ENCODE measurements at regions not wholly inside any gene's neighbourhood (a gene's known extent, or its start where the extent isn't known, plus 50 kb on each side); places are given as distances from the start of the nearest gene placed in this dataset.

DNA sequence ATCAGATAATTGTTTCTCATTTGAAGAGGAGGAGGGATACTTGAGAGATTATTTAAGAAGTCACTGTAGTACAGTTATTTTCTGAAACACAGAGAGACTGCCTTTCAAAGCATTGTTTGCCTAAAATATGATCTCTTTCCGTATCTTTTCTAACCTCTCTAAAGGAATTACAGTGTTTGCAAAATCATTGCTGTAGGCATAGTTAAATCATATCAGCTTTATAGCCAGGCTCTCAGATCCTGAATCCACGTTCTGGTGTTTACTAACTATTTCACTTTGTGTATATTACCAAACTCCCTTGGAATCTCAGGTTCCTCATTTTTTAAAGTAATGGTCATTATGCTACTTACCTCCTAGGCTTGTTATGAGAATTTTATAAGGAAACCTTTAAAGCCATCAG is 1151.6 kb upstream of the CDH9 start:
- Histone ChIP-seq H3K4me3 (no peak overlapping the region), H3K27me3 (no peaks in the 10 kb centered on the region), H3K9me3 (ENCODE audit: low read depth) (no peaks in the 10 kb centered on the region), H3K36me3 (no peaks in the 10 kb centered on the region), H4K20me1 (ENCODE audit: low read depth) (no peaks in the 10 kb centered on the region), H3K79me2 (ENCODE audit: low read depth) (no peaks in the 10 kb centered on the region), H3K4me2 (no peak overlapping the region), H3K27ac (no peak overlapping the region), H3F3A (ENCODE audit: low read depth) (no peaks in the 10 kb centered on the region), H3K9ac (no peak overlapping the region), H3K4me1 (no peaks in the 10 kb centered on the region), H2AFZ (replicated peaks) (no peak overlapping the region)
- H3K36me3 Mint-ChIP-seq = no peaks in the 10 kb centered on the region
- peaks cover 8% of the 10 kb centered on the region for H3K9me3 Mint-ChIP-seq
- no peaks in the 10 kb centered on the region for H3K4me1 Mint-ChIP-seq
- no peak overlapping the region for H3K27ac Mint-ChIP-seq
- no peak for DNase-seq (ENCODE audit: low spot score)
- H3K27me3 Mint-ChIP-seq (ENCODE audit: insufficient read depth, low read depth) = no peaks in the 10 kb centered on the region
- TF ChIP-seq, protein P1, sequence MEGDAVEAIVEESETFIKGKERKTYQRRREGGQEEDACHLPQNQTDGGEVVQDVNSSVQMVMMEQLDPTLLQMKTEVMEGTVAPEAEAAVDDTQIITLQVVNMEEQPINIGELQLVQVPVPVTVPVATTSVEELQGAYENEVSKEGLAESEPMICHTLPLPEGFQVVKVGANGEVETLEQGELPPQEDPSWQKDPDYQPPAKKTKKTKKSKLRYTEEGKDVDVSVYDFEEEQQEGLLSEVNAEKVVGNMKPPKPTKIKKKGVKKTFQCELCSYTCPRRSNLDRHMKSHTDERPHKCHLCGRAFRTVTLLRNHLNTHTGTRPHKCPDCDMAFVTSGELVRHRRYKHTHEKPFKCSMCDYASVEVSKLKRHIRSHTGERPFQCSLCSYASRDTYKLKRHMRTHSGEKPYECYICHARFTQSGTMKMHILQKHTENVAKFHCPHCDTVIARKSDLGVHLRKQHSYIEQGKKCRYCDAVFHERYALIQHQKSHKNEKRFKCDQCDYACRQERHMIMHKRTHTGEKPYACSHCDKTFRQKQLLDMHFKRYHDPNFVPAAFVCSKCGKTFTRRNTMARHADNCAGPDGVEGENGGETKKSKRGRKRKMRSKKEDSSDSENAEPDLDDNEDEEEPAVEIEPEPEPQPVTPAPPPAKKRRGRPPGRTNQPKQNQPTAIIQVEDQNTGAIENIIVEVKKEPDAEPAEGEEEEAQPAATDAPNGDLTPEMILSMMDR (IDR thresholded peaks at IDR 0.05) = no peak
- no peak for TF ChIP-seq EZH2 (IDR thresholded peaks at IDR 0.05)
- no peak for TF ChIP-seq EZH2phosphoT487 (IDR thresholded peaks at IDR 0.05)
- no peak overlapping the region for H3K4me3 Mint-ChIP-seq

DNA sequence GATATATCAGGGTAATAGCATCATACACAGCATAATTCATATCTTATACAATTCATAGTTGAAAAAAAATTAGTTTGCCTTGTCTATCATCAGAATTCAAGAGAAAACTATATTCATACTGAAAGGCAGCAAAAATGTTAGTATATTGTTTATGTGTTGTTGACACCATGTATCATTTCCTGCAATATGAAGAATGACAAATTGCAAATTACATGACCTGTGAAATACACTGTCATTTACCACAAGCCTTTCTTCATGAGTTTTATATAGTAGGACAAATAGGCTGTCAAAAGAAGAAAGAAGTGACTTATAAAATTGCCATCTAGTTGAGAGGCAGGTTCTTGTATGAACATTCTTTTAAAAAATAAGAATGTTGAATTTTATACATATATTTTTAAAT is 1136.3 kb upstream of the CDH9 start:
- TF ChIP-seq EZH2phosphoT487 (IDR thresholded peaks at IDR 0.05) (no peak), EZH2 (IDR thresholded peaks at IDR 0.05) (no peak)
- TF ChIP-seq, protein P1 (IDR thresholded peaks at IDR 0.05) = no peak
- Histone ChIP-seq H3K9ac (no peak overlapping the region), H2AFZ (replicated peaks) (no peak overlapping the region), H3K79me2 (ENCODE audit: low read depth) (no peaks in the 10 kb centered on the region), H3K4me3 (no peak overlapping the region), H3K4me2 (no peak overlapping the region), H3K27ac (no peak overlapping the region), H3F3A (ENCODE audit: low read depth) (no peaks in the 10 kb centered on the region), H3K27me3 (no peaks in the 10 kb centered on the region), H4K20me1 (ENCODE audit: low read depth) (no peaks in the 10 kb centered on the region), H3K36me3 (no peaks in the 10 kb centered on the region), H3K9me3 (ENCODE audit: low read depth) (no peaks in the 10 kb centered on the region), H3K4me1 (no peaks in the 10 kb centered on the region)
- Mint-ChIP-seq H3K27me3 (ENCODE audit: insufficient read depth, low read depth) (no peaks in the 10 kb centered on the region), H3K27ac (no peak overlapping the region), H3K36me3 (no peaks in the 10 kb centered on the region), H3K4me1 (no peaks in the 10 kb centered on the region), H3K4me3 (no peak overlapping the region), H3K9me3 (peaks cover 5% of the 10 kb centered on the region)
- no peak for DNase-seq (ENCODE audit: low spot score)

DNA sequence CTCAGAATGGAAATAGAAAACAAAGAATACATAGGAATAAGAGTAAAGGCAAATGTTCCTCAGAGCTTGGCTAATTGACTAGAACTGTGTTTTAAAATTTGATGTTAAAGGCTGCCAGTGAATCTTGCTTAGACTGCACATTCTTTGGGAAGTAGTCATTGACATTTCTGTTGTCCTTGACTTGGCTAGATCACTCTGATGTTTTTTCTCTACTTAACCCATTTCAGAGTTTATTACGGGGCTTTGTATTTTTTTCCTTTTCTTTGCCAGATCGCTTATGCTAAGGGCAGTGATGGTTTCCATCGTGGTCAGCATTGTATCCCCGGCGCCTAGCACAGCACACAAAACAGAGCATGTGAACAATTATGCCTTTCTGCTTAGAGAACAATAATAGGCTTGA is 1126.7 kb upstream of the CDH9 start:
- DNase-seq (ENCODE audit: low spot score) = no peak
- no peaks in the 10 kb centered on the region for H3K27me3 ChIP-seq
- Mint-ChIP-seq H3K27me3 (ENCODE audit: insufficient read depth, low read depth) (no peaks in the 10 kb centered on the region), H3K27ac (no peak overlapping the region), H3K9me3 (no peaks in the 10 kb centered on the region), H3K4me3 (no peak overlapping the region), H3K4me1 (no peaks in the 10 kb centered on the region), H3K36me3 (no peaks in the 10 kb centered on the region)
- no peak overlapping the region for H3K27ac ChIP-seq
- no peaks in the 10 kb centered on the region for H3K9me3 ChIP-seq (ENCODE audit: low read depth)
- no peaks in the 10 kb centered on the region for H4K20me1 ChIP-seq (ENCODE audit: low read depth)
- no peak overlapping the region for H3K4me3 ChIP-seq
- H3K4me1 ChIP-seq = no peaks in the 10 kb centered on the region
- H3K9ac ChIP-seq = no peak overlapping the region
- no peaks in the 10 kb centered on the region for H3K79me2 ChIP-seq (ENCODE audit: low read depth)
- H3K36me3 ChIP-seq = no peaks in the 10 kb centered on the region
- no peak overlapping the region for H2AFZ ChIP-seq (replicated peaks)
- H3F3A ChIP-seq (ENCODE audit: low read depth) = no peaks in the 10 kb centered on the region
- no peak overlapping the region for H3K4me2 ChIP-seq
- TF ChIP-seq EZH2 (IDR thresholded peaks at IDR 0.05) = no peak

DNA sequence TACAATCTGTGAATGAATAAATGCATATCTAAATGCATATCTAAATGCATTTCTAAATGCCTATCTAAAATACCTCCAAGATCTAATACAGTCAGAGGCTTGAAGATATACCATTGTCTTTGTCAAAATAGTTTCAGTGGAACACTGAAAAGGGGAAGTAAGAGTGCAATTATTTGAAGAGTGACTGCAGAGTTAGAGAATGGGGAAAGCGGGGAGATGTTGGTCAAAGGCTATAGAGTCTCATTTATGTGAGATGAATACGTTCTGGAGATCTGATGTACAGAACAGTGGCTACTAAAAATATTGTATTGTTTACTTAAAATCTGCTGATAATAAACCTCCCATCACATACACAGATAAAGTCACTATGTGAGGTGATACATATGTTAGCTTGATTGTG is 1126.2 kb upstream of the CDH9 start:
- no peak overlapping the region for H3K9ac ChIP-seq
- no peak overlapping the region for H3K27ac Mint-ChIP-seq
- no peak overlapping the region for H2AFZ ChIP-seq (replicated peaks)
- H3K27ac ChIP-seq = no peak overlapping the region
- no peak overlapping the region for H3K4me3 ChIP-seq
- H3K27me3 ChIP-seq = no peaks in the 10 kb centered on the region
- DNase-seq (ENCODE audit: low spot score) = no peak
- H3K4me3 Mint-ChIP-seq = no peak overlapping the region
- TF ChIP-seq EZH2phosphoT487 (IDR thresholded peaks at IDR 0.05) = no peak
- no peak for TF ChIP-seq EZH2 (IDR thresholded peaks at IDR 0.05)
- TF ChIP-seq, protein P1 (IDR thresholded peaks at IDR 0.05) = no peak
- no peaks in the 10 kb centered on the region for H3F3A ChIP-seq (ENCODE audit: low read depth)
- H3K36me3 Mint-ChIP-seq = no peaks in the 10 kb centered on the region
- H4K20me1 ChIP-seq (ENCODE audit: low read depth) = no peaks in the 10 kb centered on the region
- H3K4me1 ChIP-seq = no peaks in the 10 kb centered on the region
- no peaks in the 10 kb centered on the region for H3K36me3 ChIP-seq
- H3K4me2 ChIP-seq = no peak overlapping the region
- no peaks in the 10 kb centered on the region for H3K79me2 ChIP-seq (ENCODE audit: low read depth)
- H3K4me1 Mint-ChIP-seq = no peaks in the 10 kb centered on the region
- H3K9me3 ChIP-seq (ENCODE audit: low read depth) = no peaks in the 10 kb centered on the region
- no peaks in the 10 kb centered on the region for H3K9me3 Mint-ChIP-seq
- H3K27me3 Mint-ChIP-seq (ENCODE audit: insufficient read depth, low read depth) = no peaks in the 10 kb centered on the region
